Neural cell (in vitro differentiated cells): ENCODE measurements at regions not wholly inside any gene's neighbourhood (a gene's known extent, or its start where the extent isn't known, plus 50 kb on each side); places are given as distances from the start of the nearest gene placed in this dataset.

Experiments
- H2AFZ ChIP-seq: fragments of 200-600, 300-800 bp; sonication (generic), shearing (Covaris generic); 2 replicates; pipeline ENCODE4 v1.6.0; 2014; ENCODE audit warnings: low read depth, mild to moderate bottlenecking, antibody characterized with exemption, low read length, moderate library complexity
- H3F3A ChIP-seq: fragments of 200-600 bp; shearing (Covaris generic); 2 replicates; pipeline ENCODE4 v1.6.1; 2016; ENCODE audit warnings: mild to moderate bottlenecking, moderate library complexity, mixed read lengths, antibody characterized with exemption, low read length; ENCODE audit not compliant: insufficient read depth, poor library complexity, severe bottlenecking
- H3K27ac ChIP-seq: fragments of 200-600, 300-800 bp; sonication (generic), shearing (Covaris generic); 2 replicates; pipeline ENCODE4 v1.5.1; 2014; ENCODE audit warnings: mild to moderate bottlenecking, low read length, moderate library complexity
- H3K27me3 ChIP-seq: fragments of 300-800, 200-600 bp; sonication (generic), shearing (Covaris generic); 2 replicates; pipeline ENCODE4 v1.6.0; 2014; ENCODE audit warnings: mild to moderate bottlenecking, low read depth, low read length, moderate library complexity; ENCODE audit not compliant: insufficient read depth
- H3K36me3 ChIP-seq: fragments of 300-800, 200-600 bp; sonication (generic), shearing (Covaris generic); 2 replicates; pipeline ENCODE4 v1.5.1; 2014; ENCODE audit warnings: mild to moderate bottlenecking, antibody characterized with exemption, low read length, moderate library complexity; ENCODE audit not compliant: insufficient read depth
- H3K4me2 ChIP-seq: fragments of 300-800, 200-600 bp; sonication (generic), shearing (Covaris generic); 2 replicates; pipeline ENCODE4 v1.6.0; 2014; ENCODE audit warnings: mild to moderate bottlenecking, low read length
- H3K4me3 ChIP-seq: fragments of 300-800, 200-600 bp; sonication (generic), shearing (Covaris generic); 2 replicates; pipeline ENCODE4 v1.5.1; 2014; ENCODE audit warnings: mild to moderate bottlenecking, low read length, moderate library complexity
- H3K79me2 ChIP-seq: fragments of 200-600 bp; shearing (Covaris generic); replicated peaks from 2 replicates; pipeline ENCODE4 v1.6.0; 2014; ENCODE audit warnings: mild to moderate bottlenecking, low read length, moderate library complexity; ENCODE audit not compliant: insufficient read depth
- H3K9ac ChIP-seq: fragments of 300-800, 200-600 bp; sonication (generic), shearing (Covaris generic); 2 replicates; pipeline ENCODE4 v1.6.1; 2016; ENCODE audit warnings: mild to moderate bottlenecking, low read length, mixed read lengths
- H3K9me2 ChIP-seq: fragments of 200-600 bp; shearing (Covaris generic); 2 replicates; pipeline ENCODE4 v1.6.1; 2016; ENCODE audit warnings: mild to moderate bottlenecking, low read length, mixed read lengths; ENCODE audit not compliant: insufficient read depth
- H3K9me3 ChIP-seq: fragments of 200-600, 300-800 bp; sonication (generic), shearing (Covaris generic); 2 replicates; pipeline ENCODE4 v1.6.1; 2016; ENCODE audit warnings: mild to moderate bottlenecking, mixed run types, low read length, moderate library complexity, mixed read lengths
- H4K20me1 ChIP-seq: fragments of 200-600 bp; shearing (Covaris generic); 2 replicates; pipeline ENCODE4 v1.6.1; 2016; ENCODE audit warnings: mild to moderate bottlenecking, mixed run types; ENCODE audit not compliant: insufficient read depth
- EP300 ChIP-seq: fragments of 450-650 bp; conservative IDR thresholded peaks from 2 replicates; pipeline ENCODE4 v1.6.1; 2014; ENCODE audit warnings: antibody characterized with exemption, mild to moderate bottlenecking, moderate library complexity; ENCODE audit not compliant: poor library complexity, severe bottlenecking
- EZH2 ChIP-seq: fragments of 200-600, 300-800 bp; shearing (Covaris generic), sonication (generic); IDR thresholded peaks from 2 replicates; pipeline ENCODE4 v1.6.1; 2014; ENCODE audit warnings: antibody characterized with exemption, low read length, borderline replicate concordance, mild to moderate bottlenecking; ENCODE audit not compliant: insufficient read depth, poor library complexity, severe bottlenecking
- MXI1 ChIP-seq: fragments of 450-650 bp; conservative IDR thresholded peaks from 2 replicates; pipeline ENCODE4 v1.6.1; 2014; ENCODE audit warnings: antibody characterized with exemption, mild to moderate bottlenecking; ENCODE audit not compliant: poor library complexity, severe bottlenecking
- POLR2AphosphoS5 ChIP-seq: IDR thresholded peaks from 2 replicates; pipeline ENCODE4 v1.6.1; 2012
- RAD21 ChIP-seq: fragments of 450-650 bp; conservative IDR thresholded peaks from 2 replicates; pipeline ENCODE4 v1.6.1; 2014; ENCODE audit warnings: antibody characterized with exemption, mild to moderate bottlenecking, moderate library complexity
- SMC3 ChIP-seq: fragments of 450-650 bp; conservative IDR thresholded peaks from 2 replicates; pipeline ENCODE4 v1.6.1; 2014; ENCODE audit warnings: antibody characterized with exemption, mild to moderate bottlenecking, moderate library complexity; ENCODE audit not compliant: poor library complexity
- TAF1 ChIP-seq: IDR thresholded peaks from 2 replicates; pipeline ENCODE4 v1.6.1; 2012; ENCODE audit warnings: low read depth
- TF ChIP-seq, protein P1 (sequence below): fragments of 450-650 bp; IDR thresholded peaks from 2 replicates; pipeline ENCODE4 v1.5.1; 2014; ENCODE audit warnings: antibody characterized with exemption, mild to moderate bottlenecking, moderate library complexity; ENCODE audit not compliant: poor library complexity, severe bottlenecking
- TF ChIP-seq, protein P2 (sequence below): IDR thresholded peaks from 2 replicates; pipeline ENCODE4 v1.6.1; 2012; ENCODE audit warnings: borderline replicate concordance

DNA sequence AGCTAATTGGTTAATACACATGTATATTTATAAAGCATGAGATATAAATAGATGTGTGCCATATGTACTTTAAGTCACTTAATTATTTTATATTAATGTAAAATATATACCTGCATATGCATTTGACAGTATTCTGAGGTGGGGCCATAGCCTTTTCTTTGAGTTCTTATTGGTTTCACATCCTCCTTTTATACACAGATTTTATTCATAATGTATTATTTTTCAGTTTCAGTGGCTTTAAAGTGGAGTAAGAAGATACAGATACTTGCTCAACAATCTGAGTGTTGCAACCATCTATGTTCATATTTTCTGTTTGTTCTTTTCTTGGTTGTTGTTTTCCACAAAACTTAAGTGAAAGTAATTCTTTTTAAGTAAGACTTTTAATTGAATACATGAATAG is 436.5 kb downstream of the RND3 start:
- H3K9me3 ChIP-seq: no peaks in the 10 kb centered on the region
- H3F3A ChIP-seq: no peaks in the 10 kb centered on the region
- no peak for TF ChIP-seq MXI1
- TF ChIP-seq RAD21: no peak
- TF ChIP-seq SMC3: no peak
- no peak for TF ChIP-seq POLR2AphosphoS5
- TF ChIP-seq, protein P1, sequence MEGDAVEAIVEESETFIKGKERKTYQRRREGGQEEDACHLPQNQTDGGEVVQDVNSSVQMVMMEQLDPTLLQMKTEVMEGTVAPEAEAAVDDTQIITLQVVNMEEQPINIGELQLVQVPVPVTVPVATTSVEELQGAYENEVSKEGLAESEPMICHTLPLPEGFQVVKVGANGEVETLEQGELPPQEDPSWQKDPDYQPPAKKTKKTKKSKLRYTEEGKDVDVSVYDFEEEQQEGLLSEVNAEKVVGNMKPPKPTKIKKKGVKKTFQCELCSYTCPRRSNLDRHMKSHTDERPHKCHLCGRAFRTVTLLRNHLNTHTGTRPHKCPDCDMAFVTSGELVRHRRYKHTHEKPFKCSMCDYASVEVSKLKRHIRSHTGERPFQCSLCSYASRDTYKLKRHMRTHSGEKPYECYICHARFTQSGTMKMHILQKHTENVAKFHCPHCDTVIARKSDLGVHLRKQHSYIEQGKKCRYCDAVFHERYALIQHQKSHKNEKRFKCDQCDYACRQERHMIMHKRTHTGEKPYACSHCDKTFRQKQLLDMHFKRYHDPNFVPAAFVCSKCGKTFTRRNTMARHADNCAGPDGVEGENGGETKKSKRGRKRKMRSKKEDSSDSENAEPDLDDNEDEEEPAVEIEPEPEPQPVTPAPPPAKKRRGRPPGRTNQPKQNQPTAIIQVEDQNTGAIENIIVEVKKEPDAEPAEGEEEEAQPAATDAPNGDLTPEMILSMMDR: no peak
- TF ChIP-seq, protein P2, sequence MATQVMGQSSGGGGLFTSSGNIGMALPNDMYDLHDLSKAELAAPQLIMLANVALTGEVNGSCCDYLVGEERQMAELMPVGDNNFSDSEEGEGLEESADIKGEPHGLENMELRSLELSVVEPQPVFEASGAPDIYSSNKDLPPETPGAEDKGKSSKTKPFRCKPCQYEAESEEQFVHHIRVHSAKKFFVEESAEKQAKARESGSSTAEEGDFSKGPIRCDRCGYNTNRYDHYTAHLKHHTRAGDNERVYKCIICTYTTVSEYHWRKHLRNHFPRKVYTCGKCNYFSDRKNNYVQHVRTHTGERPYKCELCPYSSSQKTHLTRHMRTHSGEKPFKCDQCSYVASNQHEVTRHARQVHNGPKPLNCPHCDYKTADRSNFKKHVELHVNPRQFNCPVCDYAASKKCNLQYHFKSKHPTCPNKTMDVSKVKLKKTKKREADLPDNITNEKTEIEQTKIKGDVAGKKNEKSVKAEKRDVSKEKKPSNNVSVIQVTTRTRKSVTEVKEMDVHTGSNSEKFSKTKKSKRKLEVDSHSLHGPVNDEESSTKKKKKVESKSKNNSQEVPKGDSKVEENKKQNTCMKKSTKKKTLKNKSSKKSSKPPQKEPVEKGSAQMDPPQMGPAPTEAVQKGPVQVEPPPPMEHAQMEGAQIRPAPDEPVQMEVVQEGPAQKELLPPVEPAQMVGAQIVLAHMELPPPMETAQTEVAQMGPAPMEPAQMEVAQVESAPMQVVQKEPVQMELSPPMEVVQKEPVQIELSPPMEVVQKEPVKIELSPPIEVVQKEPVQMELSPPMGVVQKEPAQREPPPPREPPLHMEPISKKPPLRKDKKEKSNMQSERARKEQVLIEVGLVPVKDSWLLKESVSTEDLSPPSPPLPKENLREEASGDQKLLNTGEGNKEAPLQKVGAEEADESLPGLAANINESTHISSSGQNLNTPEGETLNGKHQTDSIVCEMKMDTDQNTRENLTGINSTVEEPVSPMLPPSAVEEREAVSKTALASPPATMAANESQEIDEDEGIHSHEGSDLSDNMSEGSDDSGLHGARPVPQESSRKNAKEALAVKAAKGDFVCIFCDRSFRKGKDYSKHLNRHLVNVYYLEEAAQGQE: no peak
- TF ChIP-seq EZH2: no peak
- TF ChIP-seq TAF1: no peak
- TF ChIP-seq EP300: no peak

DNA sequence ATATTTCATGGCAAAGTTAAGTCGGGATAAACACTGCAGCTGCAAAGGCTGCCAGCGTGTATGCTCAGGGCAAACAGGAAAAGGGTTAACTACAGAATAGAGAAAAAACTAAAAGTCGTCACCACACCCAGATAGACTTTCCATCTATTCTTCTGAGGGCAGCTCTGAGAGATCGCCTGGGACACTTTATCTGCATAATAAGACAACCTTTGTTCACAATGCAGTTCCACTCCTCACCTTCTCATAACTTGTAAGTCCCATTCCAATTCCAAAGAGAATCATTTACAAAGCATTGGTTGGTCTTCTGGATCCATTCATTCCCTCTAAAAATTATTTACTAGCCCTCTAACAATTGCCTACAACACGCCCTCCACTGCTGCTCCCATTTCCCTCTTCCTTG is 437.4 kb downstream of the RND3 start:
- Histone ChIP-seq H3K27ac (no peak overlapping the region), H3K9me2 (no peaks in the 10 kb centered on the region), H3F3A (no peaks in the 10 kb centered on the region), H3K4me3 (no peak overlapping the region), H3K27me3 (no peaks in the 10 kb centered on the region), H3K79me2 (no peaks in the 10 kb centered on the region), H3K36me3 (no peaks in the 10 kb centered on the region), H3K9me3 (no peaks in the 10 kb centered on the region), H3K9ac (no peak overlapping the region), H3K4me2 (no peak overlapping the region), H2AFZ (no peak overlapping the region), H4K20me1 (no peaks in the 10 kb centered on the region)
- TF ChIP-seq TAF1 (no peak), EZH2 (no peak), EP300 (no peak), MXI1 (no peak), RAD21 (no peak), POLR2AphosphoS5 (no peak), SMC3 (no peak)
- TF ChIP-seq, protein P1: no peak
- TF ChIP-seq, protein P2: no peak

More for the DNA sequence above, 436.5 kb downstream of the RND3 start:
- Histone ChIP-seq H3K27me3 (no peaks in the 10 kb centered on the region), H3K36me3 (no peaks in the 10 kb centered on the region), H3K9ac (no peak overlapping the region), H3K79me2 (no peaks in the 10 kb centered on the region), H3K4me2 (no peak overlapping the region), H2AFZ (no peak overlapping the region), H3K9me2 (no peaks in the 10 kb centered on the region), H4K20me1 (no peaks in the 10 kb centered on the region), H3K27ac (no peak overlapping the region), H3K4me3 (no peak overlapping the region)
